GM12874 (cell line): ENCODE measurements at regions not wholly inside any gene's neighbourhood (a gene's known extent, or its start where the extent isn't known, plus 50 kb on each side); places are given as distances from the start of the nearest gene placed in this dataset.

Source experiments
- TF ChIP-seq, protein P1 (sequence below): IDR thresholded peaks from 2 replicates; pipeline ENCODE4 v1.5.1; 2011; ENCODE audit warnings: low read depth, mild to moderate bottlenecking, control low read depth, low read length, moderate library complexity; ENCODE audit not compliant: insufficient read depth

DNA sequence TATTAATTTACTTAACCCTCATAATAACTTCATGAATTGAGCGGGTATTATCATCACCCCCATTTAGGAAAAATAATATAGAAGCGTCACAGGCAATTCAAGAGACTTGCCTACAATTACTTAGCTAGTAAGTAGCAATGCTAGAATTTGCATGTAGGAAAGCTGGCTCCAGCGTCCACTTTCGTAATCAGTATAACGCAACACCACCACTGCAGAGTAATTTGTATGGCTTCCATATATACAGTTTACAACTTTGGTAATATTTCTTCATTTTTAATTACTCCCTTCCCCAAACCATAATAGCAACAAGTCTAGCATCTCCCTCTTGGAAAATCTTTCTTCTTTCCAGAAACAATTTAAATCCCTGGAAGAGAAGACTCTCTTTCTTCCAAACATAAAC, 89.9 kb upstream of the OR5AK2 start:
- TF ChIP-seq, protein P1, sequence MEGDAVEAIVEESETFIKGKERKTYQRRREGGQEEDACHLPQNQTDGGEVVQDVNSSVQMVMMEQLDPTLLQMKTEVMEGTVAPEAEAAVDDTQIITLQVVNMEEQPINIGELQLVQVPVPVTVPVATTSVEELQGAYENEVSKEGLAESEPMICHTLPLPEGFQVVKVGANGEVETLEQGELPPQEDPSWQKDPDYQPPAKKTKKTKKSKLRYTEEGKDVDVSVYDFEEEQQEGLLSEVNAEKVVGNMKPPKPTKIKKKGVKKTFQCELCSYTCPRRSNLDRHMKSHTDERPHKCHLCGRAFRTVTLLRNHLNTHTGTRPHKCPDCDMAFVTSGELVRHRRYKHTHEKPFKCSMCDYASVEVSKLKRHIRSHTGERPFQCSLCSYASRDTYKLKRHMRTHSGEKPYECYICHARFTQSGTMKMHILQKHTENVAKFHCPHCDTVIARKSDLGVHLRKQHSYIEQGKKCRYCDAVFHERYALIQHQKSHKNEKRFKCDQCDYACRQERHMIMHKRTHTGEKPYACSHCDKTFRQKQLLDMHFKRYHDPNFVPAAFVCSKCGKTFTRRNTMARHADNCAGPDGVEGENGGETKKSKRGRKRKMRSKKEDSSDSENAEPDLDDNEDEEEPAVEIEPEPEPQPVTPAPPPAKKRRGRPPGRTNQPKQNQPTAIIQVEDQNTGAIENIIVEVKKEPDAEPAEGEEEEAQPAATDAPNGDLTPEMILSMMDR = no peak

DNA sequence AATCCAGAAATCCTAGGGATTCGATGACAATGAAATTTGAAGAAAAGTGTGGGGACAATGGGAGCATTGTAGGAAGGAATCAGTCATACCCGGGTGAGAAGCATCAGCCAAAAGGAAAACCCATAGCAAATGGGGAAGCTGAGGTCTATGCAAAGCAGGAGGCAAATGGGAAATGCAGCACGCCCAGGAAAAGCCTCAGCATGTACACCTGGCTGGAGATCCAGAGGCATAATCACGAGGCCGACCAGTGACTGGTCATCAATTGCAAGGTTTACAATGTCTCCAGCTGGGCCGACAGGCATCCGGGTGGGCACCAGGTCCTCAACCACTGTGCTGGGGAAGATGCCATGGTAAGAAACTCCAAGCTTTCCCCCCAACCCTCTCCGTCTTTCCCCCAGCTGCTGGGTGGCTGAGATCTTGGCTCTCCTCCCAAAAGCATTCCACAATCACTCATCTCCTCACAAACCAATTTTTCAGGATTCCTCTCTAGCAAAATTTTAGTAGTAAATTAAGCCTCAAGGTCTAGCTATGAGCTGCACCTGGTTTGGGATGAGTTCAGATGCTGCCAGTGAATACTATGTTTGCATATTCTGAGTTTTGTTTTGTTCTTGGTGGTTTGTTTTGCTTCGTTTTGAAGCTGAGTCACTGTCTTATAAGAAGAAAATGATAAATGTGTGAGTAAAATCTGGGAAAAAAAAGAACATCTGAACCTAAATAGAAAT, 98.0 kb upstream of the OR5AK2 start:
- TF ChIP-seq, protein P1 = no peak

DNA sequence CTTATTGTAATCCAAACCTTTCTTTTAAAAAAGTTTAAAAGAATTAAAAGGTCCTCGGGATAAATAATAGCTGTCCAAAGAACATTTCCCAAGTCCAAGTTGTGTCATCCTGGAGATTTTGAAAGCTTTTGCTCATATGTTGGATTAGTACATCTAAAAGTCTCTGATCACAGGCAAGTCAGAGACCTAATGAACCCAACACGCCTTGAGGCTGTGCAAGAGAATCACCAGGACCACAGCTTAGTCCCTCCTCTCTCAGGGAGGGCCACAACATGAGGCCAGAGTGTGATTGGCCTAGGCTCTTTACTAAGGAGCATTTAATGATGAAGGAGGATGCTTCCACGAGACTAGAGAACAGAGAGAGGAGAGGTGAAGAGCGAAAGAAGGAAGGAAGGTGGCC, 98.7 kb upstream of the OR5AK2 start:
- TF ChIP-seq, protein P1 = no peak

GRCh38 chr11:56887940-56888339, 100.8 kb upstream of the OR5AK2 start:
- TF ChIP-seq, protein P1 = no peak

DNA sequence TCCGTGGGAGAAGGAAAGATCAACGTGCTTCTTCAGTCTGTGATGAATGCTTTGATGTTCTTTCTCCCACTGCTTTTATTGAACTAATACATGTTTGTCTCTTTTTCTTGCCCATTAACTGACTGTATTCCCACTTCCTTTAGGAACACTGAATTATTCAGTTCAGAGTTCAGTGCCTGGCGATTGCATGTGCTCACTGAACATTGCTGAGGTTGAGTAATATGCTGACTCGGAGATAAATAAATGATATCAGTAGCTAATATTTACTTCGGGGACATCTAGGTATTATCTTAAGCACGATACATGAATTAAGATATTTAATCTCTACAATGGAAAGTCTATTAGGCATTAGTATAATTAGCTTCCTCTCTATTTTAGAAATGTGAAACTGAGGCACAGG, 102.3 kb upstream of the OR5AK2 start:
- TF ChIP-seq, protein P1 = no peak

- TF ChIP-seq, protein P1 = no peak
Observed at GRCh38 chr11:56885854-56886253, 102.9 kb upstream of the OR5AK2 start.

- TF ChIP-seq, protein P1 = no peak
Observed at GRCh38 chr11:56885177-56885576, 103.5 kb upstream of the OR5AK2 start.
